DMS79 treated with DMSO at 0.1 percent for 48 hours (cell line): ENCODE measurements at regions not wholly inside any gene's neighbourhood (a gene's known extent, or its start where the extent isn't known, plus 50 kb on each side); places are given as distances from the start of the nearest gene placed in this dataset.
"Not testable (repeated sequence)": the region's sequence is repeated elsewhere in the genome, so short reads cannot be mapped to it uniquely, and the experiment has no call there.

Source experiments
- DNase-seq: peaks from one replicate; lab custom pipeline; 2025; lab: John Stamatoyannopoulos, UW

DNA sequence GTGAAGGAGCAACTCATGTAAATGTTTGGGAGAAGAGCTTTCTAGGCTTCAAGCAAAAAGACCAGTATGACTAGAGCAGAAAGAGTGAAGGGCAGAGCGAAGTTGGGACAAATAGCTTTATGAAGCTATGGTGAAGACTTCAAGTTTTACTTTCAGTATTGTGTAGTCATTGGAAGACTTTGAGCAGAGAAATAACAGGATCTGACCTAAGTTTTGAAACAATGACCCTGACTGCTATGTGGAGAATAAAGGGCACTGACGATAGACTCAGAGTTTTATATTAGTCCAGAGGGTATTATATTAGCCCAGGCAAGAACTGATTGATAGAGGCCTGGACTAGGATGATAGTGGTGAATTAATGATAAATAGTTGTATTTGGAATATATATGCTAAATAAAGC, 187.3 kb downstream of the KTN1 start:
- DNase-seq = no peak

DNA sequence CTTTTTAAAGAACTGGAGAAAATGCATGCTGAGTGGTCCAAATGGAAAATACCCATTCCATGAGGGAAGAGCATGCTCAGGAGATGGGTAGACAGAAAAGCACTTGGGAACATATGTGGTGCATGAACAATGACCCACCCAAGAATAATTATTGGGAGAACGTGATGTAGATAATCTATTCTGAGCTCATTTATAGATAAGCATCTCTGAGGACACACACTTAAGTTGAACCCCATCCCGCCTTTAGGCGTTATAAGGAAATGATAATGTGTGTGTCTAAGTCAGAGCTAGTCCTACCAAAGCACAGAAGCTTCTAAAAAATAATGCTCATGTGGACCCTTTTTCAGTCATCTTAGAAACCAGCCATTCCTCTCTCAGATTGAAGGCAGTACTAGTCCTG, 189.9 kb downstream of the KTN1 start:
- DNase-seq = no peak

DNA sequence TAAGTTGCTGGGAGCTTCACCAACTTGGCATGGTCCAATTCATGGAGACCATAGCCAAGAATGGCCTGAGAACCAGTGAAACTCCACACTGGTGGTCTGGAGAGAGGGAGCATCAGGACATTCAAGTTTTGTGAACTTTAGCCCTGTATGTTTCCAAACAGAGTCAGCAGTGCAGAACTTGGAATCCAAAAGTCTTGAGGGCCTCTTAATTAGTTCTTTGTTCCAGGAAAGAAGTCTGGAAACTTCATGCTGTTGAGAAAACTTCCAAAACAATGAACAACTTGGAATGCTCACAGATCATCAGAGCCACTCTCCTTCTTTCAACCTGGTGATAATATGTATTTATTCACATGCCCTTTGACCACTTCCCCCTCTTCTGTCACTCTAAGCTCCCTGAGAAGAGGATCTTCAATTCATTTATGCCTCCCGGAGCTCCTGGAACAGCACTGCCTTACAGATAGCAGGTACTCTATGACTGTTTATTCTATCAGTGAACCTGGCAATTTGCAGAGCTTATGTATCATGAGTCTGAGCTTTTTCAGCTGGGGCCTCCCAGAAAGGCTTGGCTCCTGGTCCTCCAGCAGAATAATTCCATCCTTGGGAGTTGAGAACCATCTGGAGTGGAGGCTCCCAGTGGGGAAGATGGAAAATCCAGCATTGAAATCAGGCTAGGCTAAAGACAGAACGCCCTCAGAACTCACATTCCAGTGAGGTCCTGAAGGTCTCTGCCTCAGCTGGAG, 191.4 kb downstream of the KTN1 start:
- no peak for DNase-seq

DNA sequence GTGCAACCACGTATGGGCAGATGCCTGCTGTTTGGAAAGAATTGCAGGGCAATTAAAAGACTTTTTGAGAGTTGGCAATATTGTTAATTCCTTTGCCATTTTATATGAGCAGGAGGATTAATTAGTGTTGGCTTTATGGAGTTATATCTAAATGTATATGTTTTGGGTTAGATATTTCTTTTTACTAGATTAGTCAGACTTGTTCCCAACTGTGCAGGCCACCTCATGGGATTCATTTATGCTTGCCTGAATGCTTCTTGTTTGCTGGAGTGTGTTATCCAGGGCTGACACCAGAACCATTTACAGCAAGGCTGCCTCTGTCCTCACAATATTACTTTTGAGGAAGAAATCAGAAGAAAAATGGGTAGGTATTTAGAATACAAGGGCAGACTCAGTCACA, 192.5 kb downstream of the KTN1 start:
- no peak for DNase-seq

DNA sequence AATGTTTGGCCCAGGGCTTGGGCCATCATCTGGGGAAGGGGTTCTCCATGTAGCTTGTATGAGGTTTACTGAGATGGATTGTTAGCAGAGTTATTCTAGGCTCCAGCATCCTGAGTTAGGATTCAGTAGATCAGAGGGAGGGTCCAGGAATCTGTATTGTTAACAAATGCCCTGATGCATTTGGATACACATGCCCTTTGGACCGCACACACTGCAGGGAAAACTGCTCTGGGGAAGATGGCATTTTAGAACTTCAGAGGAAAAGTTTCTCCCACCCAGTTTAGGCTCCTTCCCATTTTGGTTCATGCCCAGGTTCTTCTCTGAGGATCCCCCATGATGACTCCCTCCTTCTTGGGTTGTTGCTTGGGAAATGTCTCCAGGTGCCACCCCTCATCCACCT, 193.3 kb downstream of the KTN1 start:
- DNase-seq = no peak

GRCh38 chr14:55773984-55774545, 194.1 kb downstream of the KTN1 start:
- no peak for DNase-seq

DNA sequence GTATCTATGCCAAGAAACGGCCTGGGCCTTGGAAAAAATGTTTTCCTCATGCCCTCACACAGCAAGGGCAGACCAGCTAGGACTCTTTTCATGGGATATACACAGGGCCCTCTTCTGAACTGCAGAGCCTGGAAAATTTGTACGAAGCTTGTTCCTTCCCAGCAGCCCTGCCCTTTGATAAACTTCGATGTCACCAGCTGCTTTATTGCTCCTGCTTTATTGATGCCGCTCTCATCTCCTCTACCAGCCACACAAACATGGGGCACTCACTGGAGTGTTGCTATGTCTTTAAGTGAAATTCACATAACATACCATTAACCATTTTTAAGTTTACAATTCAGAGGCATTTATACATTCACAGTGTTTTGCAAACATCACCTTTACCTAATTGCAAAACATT, 197.9 kb downstream of the KTN1 start:
- no peak for DNase-seq

DNA sequence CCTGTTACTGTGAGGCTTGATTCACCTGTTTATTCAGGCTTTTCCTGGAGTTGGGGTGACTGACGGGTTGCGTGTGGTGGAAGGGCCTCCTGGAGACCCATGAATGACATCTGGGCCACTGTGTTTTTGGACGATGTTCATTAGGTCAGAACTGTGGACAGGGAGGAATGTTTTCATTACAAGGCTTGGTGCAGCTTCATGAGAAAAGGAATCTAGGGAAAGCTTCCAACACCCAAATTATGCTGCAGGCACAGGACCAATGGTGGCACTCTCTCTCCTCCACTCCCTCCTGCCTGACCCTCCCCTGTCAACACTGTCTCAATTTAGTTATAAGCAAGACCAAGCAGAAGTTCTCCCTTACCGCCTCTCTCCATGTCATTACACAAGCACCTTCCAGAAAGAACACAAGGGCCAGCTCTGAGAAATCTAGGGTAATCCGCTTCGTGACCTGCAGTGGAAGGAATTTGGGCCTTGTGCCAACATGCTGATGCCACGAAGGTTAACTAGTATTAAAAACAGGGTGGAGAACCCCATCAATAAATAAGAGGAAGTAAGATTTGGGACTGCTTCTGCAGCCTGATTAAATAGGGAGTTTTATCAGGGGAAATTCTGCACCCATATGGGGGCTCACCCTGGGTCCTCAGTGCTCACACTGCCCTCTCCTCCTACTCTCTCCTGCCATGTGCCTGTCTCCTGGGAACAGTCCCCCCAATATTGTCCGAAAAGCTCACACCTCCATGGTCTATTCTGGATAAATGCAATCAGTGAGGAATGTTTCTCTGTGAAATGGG, 200.3 kb downstream of the KTN1 start:
- DNase-seq = peak; percentile 16

GRCh38 chr14:55781046-55781445, 201.0 kb downstream of the KTN1 start:
- no peak for DNase-seq

GRCh38 chr14:55782166-55782565, 202.2 kb downstream of the KTN1 start:
- no peak for DNase-seq

DNA sequence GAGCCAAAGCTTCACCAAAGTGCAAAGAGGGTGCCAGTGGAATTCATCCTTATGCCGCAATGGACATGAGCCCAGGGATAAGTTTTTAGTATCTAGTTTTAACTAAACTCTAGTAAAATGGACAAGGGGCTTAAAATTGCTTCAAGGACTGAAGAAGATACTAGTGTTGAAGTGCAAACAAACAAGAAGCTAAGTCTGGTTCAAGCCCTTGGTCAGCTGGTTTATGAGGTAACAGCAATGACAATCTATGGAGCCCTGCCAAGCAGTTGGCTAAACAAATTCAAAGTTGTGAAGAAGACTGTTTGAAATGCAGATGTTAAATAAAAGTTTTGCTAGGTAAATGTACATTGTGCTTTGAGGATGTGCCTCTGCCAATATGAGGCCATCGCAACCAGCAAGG, 209.4 kb downstream of the KTN1 start:
- DNase-seq = no peak

GRCh38 chr14:55794655-55795595, 214.9 kb downstream of the KTN1 start:
- no peak for DNase-seq

GRCh38 chr14:55796513-55796912, 216.5 kb downstream of the KTN1 start:
- DNase-seq = not testable (repeated sequence)

DNA sequence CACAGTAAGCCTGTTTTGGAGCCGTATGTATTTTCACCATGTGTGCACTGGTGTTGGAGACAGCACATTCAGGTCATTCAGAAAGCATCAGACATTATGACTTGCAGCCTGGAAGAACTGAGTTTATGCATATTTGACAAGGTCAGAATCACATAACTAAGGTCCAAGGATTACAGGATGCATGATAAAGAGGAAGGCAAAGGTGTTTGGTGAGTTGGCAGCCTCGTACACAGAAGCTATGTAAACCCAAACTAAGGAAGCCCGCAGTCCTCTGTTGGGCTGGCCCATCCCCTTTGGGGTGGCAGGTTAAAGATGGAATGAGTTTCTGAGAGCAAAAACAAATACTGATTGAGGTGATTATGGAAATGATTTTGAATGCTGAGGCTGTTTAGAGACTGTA, 218.4 kb downstream of the KTN1 start:
- DNase-seq = no peak

DNA sequence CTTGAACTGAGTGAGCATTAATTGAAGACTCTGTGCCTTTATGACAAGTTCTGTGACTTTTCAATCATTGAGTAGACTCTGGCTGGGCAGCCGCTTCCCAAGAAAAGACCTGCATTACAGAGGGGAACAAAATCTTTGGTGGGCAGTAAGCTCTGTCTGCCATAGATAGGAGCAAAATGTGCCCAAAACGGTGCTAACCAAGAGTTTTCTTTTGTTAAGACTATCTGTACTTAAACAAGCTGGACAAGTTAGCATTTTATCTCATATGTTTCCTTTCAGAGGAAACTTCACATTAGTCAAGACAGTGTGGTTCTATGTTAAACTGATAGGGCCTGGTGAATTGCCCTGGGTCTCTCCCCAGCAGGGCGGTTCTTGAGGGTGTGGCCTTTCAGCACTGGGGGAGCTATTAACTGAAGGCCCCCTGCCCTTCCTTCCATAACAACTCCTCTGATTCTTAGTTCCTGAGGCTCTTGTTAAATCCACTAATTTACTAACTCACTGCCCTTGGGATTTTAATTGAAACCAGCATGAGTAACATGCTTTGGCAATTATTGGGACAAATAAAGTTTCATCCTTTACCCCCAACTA, 219.6 kb downstream of the KTN1 start:
- no peak for DNase-seq

DNA sequence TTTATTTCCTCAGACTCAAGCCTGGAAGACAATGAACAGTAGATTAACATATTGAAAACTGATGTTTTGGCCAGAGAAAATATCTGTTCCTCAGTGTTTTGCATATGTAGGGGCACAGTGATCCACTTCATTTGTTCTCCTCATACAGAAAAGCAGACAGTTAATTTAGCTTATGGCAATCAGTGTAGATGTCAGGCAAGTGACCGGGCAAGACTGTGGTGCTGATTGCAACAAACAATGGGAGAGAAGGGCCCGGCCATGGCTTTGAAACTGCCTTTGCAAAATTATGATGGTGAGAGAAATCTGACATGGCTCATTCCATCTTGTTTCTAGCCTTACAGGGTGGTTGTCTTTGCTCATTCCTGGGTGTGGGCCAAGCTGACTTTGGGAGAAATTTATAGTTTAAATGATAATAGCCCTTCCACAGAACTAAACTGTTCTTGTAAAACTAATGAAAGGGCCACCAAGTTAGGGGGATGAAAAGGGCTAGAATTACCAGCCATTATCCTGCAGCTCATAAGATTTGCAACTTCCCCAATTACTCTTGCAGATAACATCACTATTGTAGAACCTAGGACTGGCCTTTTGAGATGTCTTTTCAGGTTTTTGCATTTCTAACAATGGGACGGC, 220.3 kb downstream of the KTN1 start:
- no peak for DNase-seq

- DNase-seq = no peak
Observed at GRCh38 chr14:55801121-55801520, 221.1 kb downstream of the KTN1 start.

DNA sequence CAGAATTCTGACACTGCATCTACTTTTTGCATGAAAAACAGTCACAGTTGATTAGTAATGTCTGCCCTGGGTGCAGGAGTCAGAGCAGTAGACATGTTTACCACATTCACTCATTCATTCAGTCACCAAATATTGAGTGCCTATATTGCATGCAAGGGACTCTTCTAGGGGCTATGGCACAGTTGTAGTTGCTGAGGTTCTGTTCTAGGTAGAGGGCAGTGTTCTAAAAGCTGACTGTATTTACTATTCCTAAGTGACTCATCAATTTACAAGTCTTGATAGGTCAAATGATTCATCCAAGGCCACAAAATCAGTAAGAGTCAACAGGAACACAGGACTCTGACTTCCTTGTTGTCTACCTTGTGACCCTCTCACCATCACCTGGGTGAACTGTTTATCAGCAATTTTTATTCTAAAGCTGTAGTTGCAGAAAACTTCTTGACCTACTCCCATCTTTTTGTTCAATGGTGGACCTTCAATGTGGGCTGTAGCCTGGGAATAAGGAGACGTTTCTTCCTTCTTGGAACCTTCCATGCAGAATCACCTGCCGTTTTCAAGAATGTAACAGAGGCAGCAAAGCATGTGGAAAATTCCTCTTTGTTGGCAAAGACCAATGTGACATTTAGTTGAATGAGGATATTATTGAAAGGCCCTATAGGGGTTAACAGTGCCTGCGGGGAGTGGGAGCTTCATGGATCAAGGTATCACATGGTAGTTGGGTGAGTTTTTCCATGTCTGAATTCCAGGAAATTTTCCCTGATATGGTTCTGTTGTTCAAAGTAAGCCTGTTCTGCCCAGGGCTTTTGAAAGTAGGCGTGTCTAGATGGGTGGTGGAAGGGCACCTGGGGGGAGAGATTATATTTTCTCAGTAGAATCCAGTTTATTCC, 223.2 kb downstream of the KTN1 start:
- DNase-seq = no peak

- no peak for DNase-seq
Observed at GRCh38 chr14:55803873-55804553, 224.0 kb downstream of the KTN1 start.

DNA sequence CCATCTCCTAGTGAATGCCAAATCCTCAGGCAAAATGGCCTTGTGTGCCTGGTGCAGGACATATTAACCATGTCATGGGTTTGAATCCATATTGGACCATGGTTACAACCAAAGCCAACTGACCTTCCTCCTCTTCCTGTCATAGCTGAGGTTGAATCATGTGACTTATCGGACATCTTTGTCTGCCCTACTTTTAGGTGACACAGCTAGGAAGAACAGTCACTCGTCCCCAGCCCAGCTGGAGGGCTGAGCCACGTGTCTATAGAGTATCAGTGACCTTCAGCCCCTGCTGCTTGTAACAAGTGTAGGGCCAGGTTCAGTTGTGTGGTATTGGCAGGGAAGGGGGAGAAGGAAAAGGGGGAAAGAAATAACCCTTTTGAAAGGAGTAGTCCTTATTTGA, 225.2 kb downstream of the KTN1 start:
- DNase-seq = no peak
